Right lobe of liver (tissue), 6 donors: ENCODE measurements at regions not wholly inside any gene's neighbourhood (a gene's known extent, or its start where the extent isn't known, plus 50 kb on each side); places are given as distances from the start of the nearest gene placed in this dataset.
A peak's percentile ranks its signal among the peaks of the same experiment; 100 is the strongest.

Experiments
- ATAC-seq, 4 donors: fragments of 200-7000 bp; cut with Tn5 transposase; one replicate each; pipeline ENCODE4 v1.9.1; 2020; ENCODE audit warnings: mild to moderate bottlenecking in 4 of 4, moderate library complexity in 4 of 4
- DNase-seq, 3 donors: peaks; one replicate each; pipeline ENCODE4 v3.0.0-alpha.2; 2020
- H3K27ac ChIP-seq, 3 donors: fragments of 200-600 bp; one replicate each; pipeline ENCODE4 v1.8.0; 2022
- H3K27me3 ChIP-seq, 2 donors: fragments of 200-600 bp; one replicate each; pipeline ENCODE4 v1.8.0; 2022
- H3K36me3 ChIP-seq, 4 donors: fragments of 200-600 bp; sonication (generic) in 1 of 4; one replicate each; pipeline versions ENCODE4 v1.5.1 to v1.8.0; 2017 to 2022; ENCODE audit warnings: control low read depth in 1 of 4
- H3K4me1 ChIP-seq, 4 donors: fragments of 200-600 bp; sonication (generic) in 1 of 4; one replicate each; pipeline versions ENCODE4 v1.5.1 to v1.8.0; 2017 to 2022; ENCODE audit warnings: control low read depth in 1 of 4
- H3K4me3 ChIP-seq, 3 donors: fragments of 200-600 bp; one replicate each; pipeline ENCODE4 v1.8.0; 2022
- H3K9me3 ChIP-seq, 4 donors: fragments of 200-600 bp; sonication (generic) in 1 of 4; one replicate each; pipeline versions ENCODE4 v1.5.1 to v1.8.0; 2017 to 2022; ENCODE audit warnings: control low read depth in 1 of 4
- POLR2A ChIP-seq: fragments of 450-650 bp; IDR thresholded peaks from one replicate; pipeline ENCODE4 v1.6.1; 2017; ENCODE audit warnings: antibody characterized with exemption, mild to moderate bottlenecking
- WGBS: methylation state at CpG from one replicate; pipeline ENCODE4 v1.1.6; 2018; ENCODE audit warnings: low coverage, low lambda C conversion rate; ENCODE audit not compliant: insufficient coverage; ENCODE audit errors: missing lambda C conversion rate; 5-methylcytosine and 5-hydroxymethylcytosine counted together
- intact Hi-C, 2 donors: fragments of 100-400 bp; cut with DNase I; formaldehyde crosslinking; loops; one replicate each; pipeline versions ENCODE4 v1.11.2 to v1.14.1; 2022
- TF ChIP-seq, protein P1 (sequence below), 4 donors: fragments of 200-600 bp in 3 of 4; fragments of 450-650 bp in 1 of 4; IDR thresholded peaks; one replicate each; pipeline versions ENCODE4 v1.5.1 to v1.8.0; 2016 to 2022; ENCODE audit warnings: antibody characterized with exemption in 4 of 4, mild to moderate bottlenecking in 2 of 4
- donor health status: DM: no; HTN: yes; CAD: no.
- donor health status: DM: no; HTN: no; CAD: no.
- donor health status: DM: no; HTN: no; CAD: no.
- donor health status: DM: no; HTN: yes; CAD: no.
- donor health status: DM: no; HTN: yes; CAD: no.

DNA sequence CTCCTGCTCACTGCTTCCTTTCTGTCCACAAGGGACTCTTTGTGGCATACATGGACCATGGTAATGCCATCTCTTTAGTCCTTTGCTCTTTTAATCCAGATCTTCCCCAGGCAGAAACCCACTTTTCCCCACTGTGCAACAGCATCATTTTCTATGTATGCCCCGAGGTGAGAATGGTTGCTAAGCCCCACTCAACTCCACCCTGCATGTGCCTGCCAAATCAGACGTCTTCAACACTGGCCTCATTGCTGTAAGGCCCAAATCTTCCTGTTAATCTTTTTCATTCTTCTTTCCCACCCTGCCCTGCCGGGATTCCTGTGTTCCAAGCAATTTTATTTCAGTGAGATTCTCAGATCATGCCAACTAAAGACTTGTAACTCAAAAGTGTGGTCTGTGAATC is 328.4 kb downstream of the PAX3 start:
- Histone ChIP-seq H3K9me3 (no peaks in the 10 kb centered on the region), H3K4me3 (no peak overlapping the region), H3K4me1 (no peaks in the 10 kb centered on the region), H3K27ac (no peak overlapping the region), H3K36me3 (no peaks in the 10 kb centered on the region), H3K27me3 (no peaks in the 10 kb centered on the region)
- TF ChIP-seq POLR2A, result no peak
- TF ChIP-seq, protein P1, sequence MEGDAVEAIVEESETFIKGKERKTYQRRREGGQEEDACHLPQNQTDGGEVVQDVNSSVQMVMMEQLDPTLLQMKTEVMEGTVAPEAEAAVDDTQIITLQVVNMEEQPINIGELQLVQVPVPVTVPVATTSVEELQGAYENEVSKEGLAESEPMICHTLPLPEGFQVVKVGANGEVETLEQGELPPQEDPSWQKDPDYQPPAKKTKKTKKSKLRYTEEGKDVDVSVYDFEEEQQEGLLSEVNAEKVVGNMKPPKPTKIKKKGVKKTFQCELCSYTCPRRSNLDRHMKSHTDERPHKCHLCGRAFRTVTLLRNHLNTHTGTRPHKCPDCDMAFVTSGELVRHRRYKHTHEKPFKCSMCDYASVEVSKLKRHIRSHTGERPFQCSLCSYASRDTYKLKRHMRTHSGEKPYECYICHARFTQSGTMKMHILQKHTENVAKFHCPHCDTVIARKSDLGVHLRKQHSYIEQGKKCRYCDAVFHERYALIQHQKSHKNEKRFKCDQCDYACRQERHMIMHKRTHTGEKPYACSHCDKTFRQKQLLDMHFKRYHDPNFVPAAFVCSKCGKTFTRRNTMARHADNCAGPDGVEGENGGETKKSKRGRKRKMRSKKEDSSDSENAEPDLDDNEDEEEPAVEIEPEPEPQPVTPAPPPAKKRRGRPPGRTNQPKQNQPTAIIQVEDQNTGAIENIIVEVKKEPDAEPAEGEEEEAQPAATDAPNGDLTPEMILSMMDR (IDR thresholded peaks at IDR 0.05), result no peak
- intact Hi-C loops, result no loop called here
- DNase-seq, result no peak
- ATAC-seq, result no peak
- WGBS, result 22% methylated on average over 3 of the region's 3 CpGs

DNA sequence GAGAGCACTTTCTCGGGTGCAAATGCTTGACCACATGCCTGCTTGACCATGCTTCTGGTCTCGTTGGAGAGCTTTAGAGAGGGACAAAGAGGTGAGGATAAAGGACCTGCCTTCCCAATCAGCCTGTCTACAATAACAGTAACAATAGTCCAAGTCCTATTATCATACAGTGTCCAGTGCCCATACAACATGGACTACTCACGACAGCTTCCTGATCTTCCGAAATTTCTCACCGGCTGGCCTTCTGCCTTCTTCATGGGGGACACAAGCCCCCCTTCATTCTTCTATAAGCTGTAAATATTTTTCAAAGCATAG is 329.0 kb downstream of the PAX3 start:
- no peaks in the 10 kb centered on the region for H3K36me3 ChIP-seq
- no peaks in the 10 kb centered on the region for H3K4me1 ChIP-seq
- H3K4me3 ChIP-seq, result no peak overlapping the region
- no peaks in the 10 kb centered on the region for H3K9me3 ChIP-seq
- ATAC-seq (no peak), DNase-seq (no peak)
- no peak for TF ChIP-seq POLR2A
- TF ChIP-seq, protein P1 (IDR thresholded peaks at IDR 0.05), result no peak
- intact Hi-C loops, result no loop called here
- no peaks in the 10 kb centered on the region for H3K27me3 ChIP-seq
- no peak overlapping the region for H3K27ac ChIP-seq
- 42% methylated on average over 5 of the region's 5 CpGs for WGBS

DNA sequence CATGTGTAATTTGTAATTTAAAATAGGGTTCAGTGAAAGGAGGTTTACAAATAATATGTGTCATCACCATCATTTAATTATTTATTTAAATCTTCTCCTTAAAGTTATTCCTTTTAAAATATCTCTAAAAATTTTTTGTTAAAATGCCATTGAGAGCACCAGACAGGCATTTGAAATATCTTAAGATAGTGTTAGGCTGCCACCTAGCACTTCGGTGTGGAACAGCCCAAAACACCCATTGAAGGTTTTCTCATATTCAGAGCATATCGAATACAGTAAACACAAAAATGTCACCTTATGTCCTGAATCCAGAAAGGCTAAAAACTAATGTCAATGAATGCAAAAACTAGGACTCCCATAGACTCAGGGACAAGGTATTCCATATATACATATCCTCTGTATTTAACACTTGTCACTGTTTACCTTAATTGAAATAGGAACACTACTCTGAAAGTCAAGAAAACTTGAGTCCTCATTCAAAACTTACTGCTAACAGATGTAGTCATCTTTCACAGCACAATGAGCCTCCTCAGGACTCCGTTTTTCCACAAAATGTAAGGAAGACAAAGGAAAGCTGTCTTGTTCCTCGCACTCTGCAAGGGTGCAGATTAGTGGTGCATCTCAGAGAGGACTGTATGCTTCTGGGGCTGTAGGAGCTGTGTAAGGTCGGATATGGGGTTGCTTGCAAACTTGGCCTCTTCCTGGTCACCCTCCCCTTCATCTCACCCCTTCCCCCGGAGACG is 329.5 kb downstream of the PAX3 start:
- Histone ChIP-seq H3K4me1 (no peaks in the 10 kb centered on the region), H3K27ac (no peak overlapping the region), H3K9me3 (no peaks in the 10 kb centered on the region), H3K36me3 (no peaks in the 10 kb centered on the region), H3K27me3 (no peaks in the 10 kb centered on the region), H3K4me3 (no peak overlapping the region)
- peak in 3 of 4 donors; percentile 47 to 70 (median 58) for ATAC-seq
- no peak for DNase-seq
- TF ChIP-seq, protein P1 (IDR thresholded peaks at IDR 0.05), result peak; percentile 39 to 62 (median 46)
- no peak for TF ChIP-seq POLR2A
- intact Hi-C loops, result no loop called here
- 18% methylated on average over 6 of the region's 7 CpGs for WGBS

DNA sequence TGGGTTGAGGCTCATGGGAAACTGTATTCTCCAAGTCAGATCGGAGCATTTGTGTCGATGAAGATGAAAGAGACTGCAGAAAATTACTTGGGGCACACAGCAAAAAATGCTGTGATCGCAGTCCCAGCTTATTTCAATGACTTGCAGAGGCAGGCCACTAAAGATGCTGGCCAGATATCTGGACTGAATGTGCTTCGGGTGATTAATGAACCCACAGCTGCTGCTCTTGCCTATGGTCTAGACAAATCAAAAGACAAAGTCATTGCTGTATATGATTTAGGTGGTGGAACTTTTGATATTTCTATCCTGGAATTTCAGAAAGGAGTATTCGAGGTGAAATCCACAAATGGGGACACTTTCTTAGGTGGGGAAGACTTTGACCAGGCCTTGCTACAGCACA is 336.6 kb downstream of the PAX3 start:
- Histone ChIP-seq H3K36me3 (no peaks in the 10 kb centered on the region), H3K27me3 (no peaks in the 10 kb centered on the region), H3K27ac (no peak overlapping the region), H3K4me1 (no peaks in the 10 kb centered on the region), H3K4me3 (no peak overlapping the region), H3K9me3 (no peaks in the 10 kb centered on the region)
- TF ChIP-seq, protein P1 (IDR thresholded peaks at IDR 0.05), result no peak
- TF ChIP-seq POLR2A, result no peak
- ATAC-seq, result no peak
- intact Hi-C loops, result no loop called here
- no peak for DNase-seq
- 51% methylated on average over 5 of the region's 5 CpGs for WGBS

DNA sequence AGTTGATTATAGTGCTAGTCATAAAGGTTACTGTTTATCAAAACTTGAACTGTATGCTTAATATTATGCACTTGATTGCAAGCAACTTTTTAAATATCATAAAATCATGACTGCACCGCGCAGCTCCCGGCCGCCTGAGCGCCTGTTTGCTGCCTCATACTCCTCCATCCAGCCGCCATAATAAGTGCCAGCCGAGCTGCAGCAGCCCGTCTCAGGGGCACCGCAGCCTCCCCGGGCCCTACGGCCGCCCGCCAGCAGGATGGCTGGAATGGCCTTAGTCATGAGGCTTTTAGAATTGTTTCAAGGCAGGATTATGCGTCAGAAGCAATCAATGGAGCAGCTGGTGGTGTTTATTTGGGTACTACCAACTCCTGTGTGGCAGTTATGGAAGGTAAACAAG is 337.2 kb downstream of the PAX3 start:
- no peak overlapping the region for H3K4me3 ChIP-seq

More for the DNA sequence above, 337.2 kb downstream of the PAX3 start:
- no peaks in the 10 kb centered on the region for H3K27me3 ChIP-seq
- ATAC-seq, result no peak
- TF ChIP-seq, protein P1 (IDR thresholded peaks at IDR 0.05), result no peak
- TF ChIP-seq POLR2A, result no peak
- H3K9me3 ChIP-seq, result no peaks in the 10 kb centered on the region
- WGBS, result 66% methylated on average over 7 of the region's 14 CpGs
- H3K4me1 ChIP-seq, result no peaks in the 10 kb centered on the region
- no peak for DNase-seq
- intact Hi-C loops, result no loop called here
- no peaks in the 10 kb centered on the region for H3K36me3 ChIP-seq
- H3K27ac ChIP-seq, result no peak overlapping the region
